ENCODE measurements at regions not wholly inside any gene's neighbourhood (a gene's known extent, or its start where the extent isn't known, plus 50 kb on each side); places are given as distances from the start of the nearest gene placed in this dataset.

GRCh38 chr13:105272660-105273631 lies 1262.5 kb downstream of the EFNB2 start:
- TF ChIP-seq POLR2A (IDR thresholded peaks at IDR 0.05), result no peak
- TF ChIP-seq, protein P1, sequence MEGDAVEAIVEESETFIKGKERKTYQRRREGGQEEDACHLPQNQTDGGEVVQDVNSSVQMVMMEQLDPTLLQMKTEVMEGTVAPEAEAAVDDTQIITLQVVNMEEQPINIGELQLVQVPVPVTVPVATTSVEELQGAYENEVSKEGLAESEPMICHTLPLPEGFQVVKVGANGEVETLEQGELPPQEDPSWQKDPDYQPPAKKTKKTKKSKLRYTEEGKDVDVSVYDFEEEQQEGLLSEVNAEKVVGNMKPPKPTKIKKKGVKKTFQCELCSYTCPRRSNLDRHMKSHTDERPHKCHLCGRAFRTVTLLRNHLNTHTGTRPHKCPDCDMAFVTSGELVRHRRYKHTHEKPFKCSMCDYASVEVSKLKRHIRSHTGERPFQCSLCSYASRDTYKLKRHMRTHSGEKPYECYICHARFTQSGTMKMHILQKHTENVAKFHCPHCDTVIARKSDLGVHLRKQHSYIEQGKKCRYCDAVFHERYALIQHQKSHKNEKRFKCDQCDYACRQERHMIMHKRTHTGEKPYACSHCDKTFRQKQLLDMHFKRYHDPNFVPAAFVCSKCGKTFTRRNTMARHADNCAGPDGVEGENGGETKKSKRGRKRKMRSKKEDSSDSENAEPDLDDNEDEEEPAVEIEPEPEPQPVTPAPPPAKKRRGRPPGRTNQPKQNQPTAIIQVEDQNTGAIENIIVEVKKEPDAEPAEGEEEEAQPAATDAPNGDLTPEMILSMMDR (IDR thresholded peaks at IDR 0.05), result no peak
